ENCODE measurements at regions not wholly inside any gene's neighbourhood (a gene's known extent, or its start where the extent isn't known, plus 50 kb on each side); places are given as distances from the start of the nearest gene placed in this dataset.

- no peak for DNase-seq
These were observed 280.1 kb downstream of the NPHP4 start for GRCh38 chr1:5711956-5712645.

- DNase-seq, result no peak
These were observed 281.1 kb downstream of the NPHP4 start for GRCh38 chr1:5711079-5711478.

GRCh38 chr1:5709976-5710375, 282.2 kb downstream of the NPHP4 start:
- no peak for DNase-seq

- no peak for DNase-seq
These were observed 282.7 kb downstream of the NPHP4 start for GRCh38 chr1:5709461-5709975.

GRCh38 chr1:5708346-5709245, 283.6 kb downstream of the NPHP4 start:
- DNase-seq, result no peak

- no peak for DNase-seq
These were observed 284.5 kb downstream of the NPHP4 start for GRCh38 chr1:5707566-5708345.

- no peak for DNase-seq
These were observed 286.0 kb downstream of the NPHP4 start for GRCh38 chr1:5706239-5706638.

- DNase-seq, result no peak
These were observed 286.5 kb downstream of the NPHP4 start for GRCh38 chr1:5705751-5706150.

GRCh38 chr1:5704561-5705514, 287.4 kb downstream of the NPHP4 start:
- DNase-seq, result no peak

- DNase-seq, result no peak
These were observed 290.6 kb downstream of the NPHP4 start for GRCh38 chr1:5701642-5702041.

GRCh38 chr1:5693568-5693967, 298.7 kb downstream of the NPHP4 start:
- no peak for DNase-seq

- DNase-seq, result no peak
These were observed 299.6 kb downstream of the NPHP4 start for GRCh38 chr1:5692664-5693063.

GRCh38 chr1:5691795-5692509, 300.3 kb downstream of the NPHP4 start:
- DNase-seq, result no peak

- no peak for DNase-seq
These were observed 301.3 kb downstream of the NPHP4 start for GRCh38 chr1:5690898-5691297.

- DNase-seq, result no peak
These were observed 301.9 kb downstream of the NPHP4 start for GRCh38 chr1:5690291-5690690.

- DNase-seq, result no peak
These were observed 303.8 kb downstream of the NPHP4 start for GRCh38 chr1:5688081-5689077.

GRCh38 chr1:5686925-5687706, 305.1 kb downstream of the NPHP4 start:
- no peak for DNase-seq

- DNase-seq, result no peak
These were observed 306.0 kb downstream of the NPHP4 start for GRCh38 chr1:5686195-5686594.

GRCh38 chr1:5685446-5686040, 306.7 kb downstream of the NPHP4 start:
- no peak for DNase-seq

Data from GF-D8 (cell line).